Memory B cell (primary cell): ENCODE measurements at regions not wholly inside any gene's neighbourhood (a gene's known extent, or its start where the extent isn't known, plus 50 kb on each side); places are given as distances from the start of the nearest gene placed in this dataset.
A peak's percentile ranks its signal among the peaks of the same experiment; 100 is the strongest.

ENCODE experiments used
- ATAC-seq: fragments of 150-1000 bp; cut with Tn5 transposase; 2 replicates; pipeline ENCODE4 v1.10.0; 2021; ENCODE audit warnings: low read depth, mild to moderate bottlenecking, moderate library complexity
- DNase-seq, 2 donors: peaks; one replicate each; pipeline ENCODE4 v3.0.0; 2022; ENCODE audit warnings: low spot score in 2 of 2
- H3K27ac Mint-ChIP-seq: one replicate; pipeline ENCODE4 v1.8.0; 2022; ENCODE audit warnings: mild to moderate bottlenecking, moderate library complexity, mixed read lengths
- H3K27me3 Mint-ChIP-seq: one replicate; pipeline ENCODE4 v1.8.0; 2022; ENCODE audit warnings: mixed read lengths
- H3K36me3 Mint-ChIP-seq: one replicate; pipeline ENCODE4 v1.8.0; 2022; ENCODE audit warnings: mild to moderate bottlenecking, mixed read lengths
- H3K4me1 Mint-ChIP-seq: one replicate; pipeline ENCODE4 v1.8.0; 2022; ENCODE audit warnings: mixed read lengths
- H3K4me3 Mint-ChIP-seq: one replicate; pipeline ENCODE4 v1.8.0; 2022; ENCODE audit warnings: mild to moderate bottlenecking, moderate library complexity, mixed read lengths
- H3K9me3 Mint-ChIP-seq: one replicate; pipeline ENCODE4 v1.8.0; 2022; ENCODE audit warnings: mixed read lengths

- DNase-seq (no peak), ATAC-seq (no peak)
Observed at GRCh38 chr1:101333186-101333585, 96.4 kb downstream of the S1PR1 start.

GRCh38 chr1:101337968-101338367 is 101.1 kb downstream of the S1PR1 start:
- Mint-ChIP-seq H3K4me1 (no peaks in the 10 kb centered on the region), H3K27ac (no peak overlapping the region)

More at GRCh38 chr1:101333186-101333585, 96.4 kb downstream of the S1PR1 start:
- H3K4me3 Mint-ChIP-seq, result no peak overlapping the region
- H3K4me1 Mint-ChIP-seq, result peaks cover 2% of the 10 kb centered on the region
- no peak overlapping the region for H3K27ac Mint-ChIP-seq
- peaks cover 12% of the 10 kb centered on the region for H3K9me3 Mint-ChIP-seq
- H3K27me3 Mint-ChIP-seq, result peaks cover 1% of the 10 kb centered on the region
- peaks cover 17% of the 10 kb centered on the region for H3K36me3 Mint-ChIP-seq

GRCh38 chr1:101338714-101339430 is 102.1 kb downstream of the S1PR1 start:
- Mint-ChIP-seq H3K9me3 (peaks cover 9% of the 10 kb centered on the region), H3K27ac (no peak overlapping the region)
- DNase-seq, result no peak

More at GRCh38 chr1:101337968-101338367, 101.1 kb downstream of the S1PR1 start:
- Mint-ChIP-seq H3K27me3 (no peaks in the 10 kb centered on the region), H3K36me3 (peaks cover 3% of the 10 kb centered on the region), H3K4me3 (no peak overlapping the region), H3K9me3 (peaks cover 5% of the 10 kb centered on the region)
- ATAC-seq (no peak), DNase-seq (no peak)

GRCh38 chr1:101344745-101345144 is 107.9 kb downstream of the S1PR1 start:
- Mint-ChIP-seq H3K4me1 (peaks cover 8% of the 10 kb centered on the region), H3K36me3 (peaks cover 7% of the 10 kb centered on the region), H3K27ac (no peak overlapping the region), H3K9me3 (peaks cover 6% of the 10 kb centered on the region), H3K27me3 (no peaks in the 10 kb centered on the region), H3K4me3 (no peak overlapping the region)
- DNase-seq, result no peak
- ATAC-seq, result no peak

More at GRCh38 chr1:101338714-101339430, 102.1 kb downstream of the S1PR1 start:
- H3K27me3 Mint-ChIP-seq, result no peaks in the 10 kb centered on the region
- H3K4me3 Mint-ChIP-seq, result no peak overlapping the region
- no peaks in the 10 kb centered on the region for H3K4me1 Mint-ChIP-seq
- H3K36me3 Mint-ChIP-seq, result peaks cover 8% of the 10 kb centered on the region
- ATAC-seq, result no peak

- Mint-ChIP-seq H3K27ac (no peak overlapping the region), H3K4me1 (peaks cover 10% of the 10 kb centered on the region), H3K9me3 (peaks cover 6% of the 10 kb centered on the region), H3K36me3 (peaks cover 7% of the 10 kb centered on the region), H3K4me3 (no peak overlapping the region), H3K27me3 (no peaks in the 10 kb centered on the region)
- DNase-seq, result no peak
- ATAC-seq, result no peak
Observed at GRCh38 chr1:101346419-101346818, 109.6 kb downstream of the S1PR1 start.

GRCh38 chr1:101356013-101356412 is 119.2 kb downstream of the S1PR1 start:
- Mint-ChIP-seq H3K4me1 (peaks cover 12% of the 10 kb centered on the region), H3K27me3 (no peaks in the 10 kb centered on the region), H3K9me3 (no peaks in the 10 kb centered on the region), H3K4me3 (no peak overlapping the region), H3K36me3 (no peaks in the 10 kb centered on the region), H3K27ac (no peak overlapping the region)
- no peak for DNase-seq
- ATAC-seq, result no peak

- DNase-seq (no peak), ATAC-seq (peak; percentile 21)
- H3K4me3 Mint-ChIP-seq, result no peak overlapping the region
- no peaks in the 10 kb centered on the region for H3K36me3 Mint-ChIP-seq
- H3K27me3 Mint-ChIP-seq, result no peaks in the 10 kb centered on the region
- H3K27ac Mint-ChIP-seq, result peak overlapping the region; percentile 39
- H3K4me1 Mint-ChIP-seq, result peaks cover 9% of the 10 kb centered on the region
- no peaks in the 10 kb centered on the region for H3K9me3 Mint-ChIP-seq
Observed at GRCh38 chr1:101356604-101357443, 120.0 kb downstream of the S1PR1 start.

GRCh38 chr1:101357444-101357986 is 120.7 kb downstream of the S1PR1 start:
- peak overlapping the region; percentile 1 for H3K4me3 Mint-ChIP-seq
- DNase-seq (peak; percentile 77 to 81), ATAC-seq (peak; percentile 99)
- H3K27ac Mint-ChIP-seq, result peak overlapping the region; percentile 39
- H3K4me1 Mint-ChIP-seq, result peaks cover 7% of the 10 kb centered on the region
- no peaks in the 10 kb centered on the region for H3K27me3 Mint-ChIP-seq
- H3K9me3 Mint-ChIP-seq, result no peaks in the 10 kb centered on the region
- no peaks in the 10 kb centered on the region for H3K36me3 Mint-ChIP-seq

GRCh38 chr1:101360506-101360905 is 123.7 kb downstream of the S1PR1 start:
- H3K9me3 Mint-ChIP-seq, result peaks cover 4% of the 10 kb centered on the region
- H3K27ac Mint-ChIP-seq, result no peak overlapping the region
- no peak for DNase-seq
- peaks cover 7% of the 10 kb centered on the region for H3K4me1 Mint-ChIP-seq
- no peak overlapping the region for H3K4me3 Mint-ChIP-seq
- no peaks in the 10 kb centered on the region for H3K27me3 Mint-ChIP-seq
- H3K36me3 Mint-ChIP-seq, result peaks cover 2% of the 10 kb centered on the region
- no peak for ATAC-seq

- Mint-ChIP-seq H3K9me3 (peaks cover 4% of the 10 kb centered on the region), H3K27me3 (no peaks in the 10 kb centered on the region), H3K4me1 (peaks cover 4% of the 10 kb centered on the region), H3K27ac (no peak overlapping the region), H3K4me3 (no peak overlapping the region), H3K36me3 (peaks cover 2% of the 10 kb centered on the region)
- DNase-seq (no peak), ATAC-seq (no peak)
Observed at GRCh38 chr1:101363891-101364318, 127.1 kb downstream of the S1PR1 start.

GRCh38 chr1:101364370-101365120 is 127.7 kb downstream of the S1PR1 start:
- no peak for ATAC-seq

GRCh38 chr1:101365186-101365585 is 128.4 kb downstream of the S1PR1 start:
- no peak for DNase-seq
- no peak overlapping the region for H3K4me3 Mint-ChIP-seq
- peaks cover 4% of the 10 kb centered on the region for H3K9me3 Mint-ChIP-seq
- H3K27me3 Mint-ChIP-seq, result no peaks in the 10 kb centered on the region
- H3K27ac Mint-ChIP-seq, result no peak overlapping the region
- no peak for ATAC-seq
- peaks cover 2% of the 10 kb centered on the region for H3K36me3 Mint-ChIP-seq
- H3K4me1 Mint-ChIP-seq, result peaks cover 4% of the 10 kb centered on the region

More at GRCh38 chr1:101364370-101365120, 127.7 kb downstream of the S1PR1 start:
- H3K9me3 Mint-ChIP-seq, result peaks cover 4% of the 10 kb centered on the region
- no peak for DNase-seq
- no peaks in the 10 kb centered on the region for H3K27me3 Mint-ChIP-seq
- peaks cover 4% of the 10 kb centered on the region for H3K4me1 Mint-ChIP-seq
- H3K36me3 Mint-ChIP-seq, result peaks cover 2% of the 10 kb centered on the region
- H3K27ac Mint-ChIP-seq, result no peak overlapping the region
- no peak overlapping the region for H3K4me3 Mint-ChIP-seq

GRCh38 chr1:101365878-101366277 is 129.1 kb downstream of the S1PR1 start:
- Mint-ChIP-seq H3K36me3 (peaks cover 2% of the 10 kb centered on the region), H3K4me1 (peaks cover 4% of the 10 kb centered on the region), H3K4me3 (no peak overlapping the region), H3K9me3 (peaks cover 4% of the 10 kb centered on the region), H3K27ac (no peak overlapping the region), H3K27me3 (no peaks in the 10 kb centered on the region)
- DNase-seq, result no peak
- ATAC-seq, result no peak
